Smooth muscle cell (in vitro differentiated cells): ENCODE measurements at regions not wholly inside any gene's neighbourhood (a gene's known extent, or its start where the extent isn't known, plus 50 kb on each side); places are given as distances from the start of the nearest gene placed in this dataset.

Experiments used
- DNase-seq: peaks from one replicate; lab custom pipeline; 2025; ENCODE audit not compliant: unreplicated experiment; lab: John Stamatoyannopoulos, UW
- H2AFZ ChIP-seq: fragments of 200-600 bp; sonication (generic); 2 replicates; pipeline ENCODE4 v1.6.0; 2016; ENCODE audit warnings: antibody characterized with exemption, low read depth, mild to moderate bottlenecking
- H3F3A ChIP-seq: fragments of 200-600 bp; sonication (generic); 2 replicates; pipeline ENCODE4 v1.6.0; 2017; ENCODE audit warnings: antibody characterized with exemption, low read depth
- H3K27ac ChIP-seq: fragments of 200-600 bp; sonication (generic); 2 replicates; pipeline ENCODE4 v1.5.1; 2016; ENCODE audit warnings: low read depth, mild to moderate bottlenecking
- H3K27me3 ChIP-seq: fragments of 200-600 bp; sonication (generic); 2 replicates; pipeline ENCODE4 v1.6.1; 2016; ENCODE audit warnings: low read depth, mild to moderate bottlenecking
- H3K36me3 ChIP-seq: fragments of 200-600 bp; sonication (generic); 2 replicates; pipeline ENCODE4 v1.5.1; 2016; ENCODE audit warnings: low read depth
- H3K4me1 ChIP-seq: fragments of 200-600 bp; sonication (generic); 2 replicates; pipeline ENCODE4 v1.5.1; 2016; ENCODE audit warnings: low read depth
- H3K4me2 ChIP-seq: fragments of 200-600 bp; sonication (generic); 2 replicates; pipeline ENCODE4 v1.6.0; 2016; ENCODE audit warnings: mild to moderate bottlenecking
- H3K4me3 ChIP-seq: fragments of 200-600 bp; sonication (generic); 2 replicates; pipeline ENCODE4 v1.5.1; 2016; ENCODE audit warnings: mild to moderate bottlenecking
- H3K79me2 ChIP-seq: fragments of 200-600 bp; sonication (generic); 2 replicates; pipeline ENCODE4 v1.6.0; 2016; ENCODE audit warnings: low read depth, mild to moderate bottlenecking
- H3K9ac ChIP-seq: fragments of 200-600 bp; sonication (generic); 2 replicates; pipeline ENCODE4 v1.6.0; 2016; ENCODE audit warnings: low read depth
- H3K9me3 ChIP-seq: fragments of 200-600 bp; sonication (generic); replicated peaks from 2 replicates; pipeline ENCODE4 v1.5.1; 2016; ENCODE audit warnings: low read depth
- H4K20me1 ChIP-seq: fragments of 200-600 bp; sonication (generic); 2 replicates; pipeline ENCODE4 v1.6.0; 2016; ENCODE audit warnings: low read depth
- WGBS: methylation state at CpG from one replicate; pipeline ENCODE4 v1.1.7; 2016; ENCODE audit warnings: low lambda C conversion rate; 5-methylcytosine and 5-hydroxymethylcytosine counted together
- TF ChIP-seq, protein P1 (sequence below): fragments of 200-600 bp; sonication (generic); IDR thresholded peaks from 2 replicates; pipeline ENCODE4 v1.5.1; 2017; ENCODE audit warnings: borderline replicate concordance, mild to moderate bottlenecking, antibody characterized with exemption; ENCODE audit not compliant: insufficient read depth, poor library complexity, severe bottlenecking

DNA sequence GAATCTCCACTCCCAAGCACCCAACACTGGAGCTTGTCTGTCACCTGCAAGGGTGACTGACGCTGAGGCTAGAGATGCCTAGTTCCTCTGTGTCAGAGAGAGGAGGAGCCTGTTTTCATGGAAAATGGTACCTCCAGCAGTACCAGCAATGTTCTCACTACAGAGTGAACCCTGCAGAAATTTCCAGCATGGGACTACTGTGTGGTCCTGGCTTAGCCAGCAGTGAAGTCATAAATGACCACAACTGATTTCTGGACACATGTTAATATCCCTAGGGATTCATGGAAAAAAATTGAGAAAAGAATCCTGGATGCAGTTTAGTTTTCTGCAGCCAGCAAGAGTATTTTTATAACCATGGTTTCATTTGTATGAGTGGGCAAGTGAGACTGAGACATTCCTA, 468.1 kb downstream of the CD83 start:
- H3K79me2 ChIP-seq: no peaks in the 10 kb centered on the region
- H3K27me3 ChIP-seq: no peaks in the 10 kb centered on the region
- H3F3A ChIP-seq: no peaks in the 10 kb centered on the region
- no peak overlapping the region for H3K4me2 ChIP-seq
- no peaks in the 10 kb centered on the region for H3K36me3 ChIP-seq
- TF ChIP-seq, protein P1, sequence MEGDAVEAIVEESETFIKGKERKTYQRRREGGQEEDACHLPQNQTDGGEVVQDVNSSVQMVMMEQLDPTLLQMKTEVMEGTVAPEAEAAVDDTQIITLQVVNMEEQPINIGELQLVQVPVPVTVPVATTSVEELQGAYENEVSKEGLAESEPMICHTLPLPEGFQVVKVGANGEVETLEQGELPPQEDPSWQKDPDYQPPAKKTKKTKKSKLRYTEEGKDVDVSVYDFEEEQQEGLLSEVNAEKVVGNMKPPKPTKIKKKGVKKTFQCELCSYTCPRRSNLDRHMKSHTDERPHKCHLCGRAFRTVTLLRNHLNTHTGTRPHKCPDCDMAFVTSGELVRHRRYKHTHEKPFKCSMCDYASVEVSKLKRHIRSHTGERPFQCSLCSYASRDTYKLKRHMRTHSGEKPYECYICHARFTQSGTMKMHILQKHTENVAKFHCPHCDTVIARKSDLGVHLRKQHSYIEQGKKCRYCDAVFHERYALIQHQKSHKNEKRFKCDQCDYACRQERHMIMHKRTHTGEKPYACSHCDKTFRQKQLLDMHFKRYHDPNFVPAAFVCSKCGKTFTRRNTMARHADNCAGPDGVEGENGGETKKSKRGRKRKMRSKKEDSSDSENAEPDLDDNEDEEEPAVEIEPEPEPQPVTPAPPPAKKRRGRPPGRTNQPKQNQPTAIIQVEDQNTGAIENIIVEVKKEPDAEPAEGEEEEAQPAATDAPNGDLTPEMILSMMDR: no peak
- no peak overlapping the region for H2AFZ ChIP-seq
- no peaks in the 10 kb centered on the region for H3K9me3 ChIP-seq
- no peak for DNase-seq
- no peak overlapping the region for H3K27ac ChIP-seq
- H3K4me3 ChIP-seq: no peak overlapping the region
- 83% methylated on average over 1 of the region's 1 CpG for WGBS
- H4K20me1 ChIP-seq: no peaks in the 10 kb centered on the region
- H3K4me1 ChIP-seq: no peaks in the 10 kb centered on the region
- H3K9ac ChIP-seq: no peak overlapping the region

DNA sequence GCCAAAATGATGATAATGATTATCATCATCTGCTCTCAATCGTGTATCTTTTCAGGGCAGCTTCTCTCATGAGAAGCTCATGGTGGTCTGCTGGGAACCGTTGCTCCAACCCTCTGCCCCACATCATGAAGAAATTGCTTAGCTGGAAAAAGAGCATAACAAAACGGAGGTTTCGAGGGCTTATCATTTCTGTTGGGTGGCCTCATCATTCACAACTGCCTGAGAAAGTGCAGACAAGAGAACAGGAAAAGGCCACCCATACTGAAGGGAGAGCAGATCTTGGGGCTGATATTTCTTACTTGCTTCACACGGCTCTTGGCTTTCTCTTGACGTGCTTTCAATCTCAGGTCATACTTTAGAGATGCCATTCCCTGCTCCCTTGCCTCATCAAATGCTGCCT, 471.6 kb downstream of the CD83 start:
- no peaks in the 10 kb centered on the region for H3K9me3 ChIP-seq
- no peak overlapping the region for H3K4me2 ChIP-seq
- no peak for DNase-seq
- 75% methylated on average over 6 of the region's 6 CpGs for WGBS
- TF ChIP-seq, protein P1: no peak
- H2AFZ ChIP-seq: no peak overlapping the region
- H3K4me1 ChIP-seq: peaks cover 5% of the 10 kb centered on the region
- H3K27ac ChIP-seq: no peak overlapping the region
- H4K20me1 ChIP-seq: no peaks in the 10 kb centered on the region
- no peaks in the 10 kb centered on the region for H3K36me3 ChIP-seq
- no peaks in the 10 kb centered on the region for H3F3A ChIP-seq
- H3K79me2 ChIP-seq: no peaks in the 10 kb centered on the region
- no peaks in the 10 kb centered on the region for H3K27me3 ChIP-seq
- H3K4me3 ChIP-seq: no peak overlapping the region
- H3K9ac ChIP-seq: no peak overlapping the region

DNA sequence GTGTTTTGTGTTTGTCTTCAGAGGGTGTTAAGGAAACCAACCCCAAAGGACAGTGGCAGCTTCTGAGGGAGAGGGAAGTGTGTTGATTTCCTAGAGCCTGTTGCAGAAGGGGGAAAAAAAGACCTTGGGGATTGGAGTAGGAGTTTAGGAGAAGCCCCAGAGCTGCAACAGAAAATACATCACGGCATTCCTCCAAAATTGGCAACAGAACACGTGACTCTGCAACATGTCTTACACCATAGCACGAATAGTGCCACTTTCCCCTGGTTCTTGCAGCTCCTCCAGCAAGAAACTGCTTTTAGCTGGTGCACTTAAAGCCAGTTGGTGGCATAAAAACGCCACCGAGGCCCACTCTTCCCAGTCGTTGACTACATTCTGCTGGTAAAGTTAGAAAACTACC, 473.0 kb downstream of the CD83 start:
- Histone ChIP-seq H3K27me3 (no peaks in the 10 kb centered on the region), H3K4me1 (peaks cover 5% of the 10 kb centered on the region), H3K9ac (no peak overlapping the region), H3K4me2 (no peak overlapping the region), H3K9me3 (no peaks in the 10 kb centered on the region), H3F3A (no peaks in the 10 kb centered on the region), H3K27ac (no peak overlapping the region), H2AFZ (no peak overlapping the region), H3K36me3 (no peaks in the 10 kb centered on the region), H3K4me3 (no peak overlapping the region), H4K20me1 (no peaks in the 10 kb centered on the region), H3K79me2 (no peaks in the 10 kb centered on the region)
- 80% methylated on average over 6 of the region's 6 CpGs for WGBS
- TF ChIP-seq, protein P1: no peak
- no peak for DNase-seq

DNA sequence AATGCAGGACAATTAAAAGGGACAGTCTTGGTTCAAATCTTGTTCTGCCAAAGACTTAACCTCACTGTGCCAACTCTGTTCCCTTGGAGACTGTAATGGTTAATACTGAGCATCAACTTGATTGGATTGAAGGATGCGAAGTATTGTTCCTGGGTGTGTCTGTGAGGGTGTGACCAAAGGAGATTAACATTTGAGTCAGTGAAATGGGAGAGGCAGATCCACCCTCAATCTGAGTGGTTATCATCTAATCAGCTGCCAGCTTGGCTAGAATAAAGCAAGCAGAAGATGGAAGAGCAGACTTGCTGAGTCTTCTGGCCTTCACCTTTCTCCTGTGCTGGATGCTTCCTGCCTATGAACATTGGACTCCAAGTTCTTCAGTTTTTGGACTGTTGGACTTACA, 474.4 kb downstream of the CD83 start:
- Histone ChIP-seq H3K27ac (no peak overlapping the region), H3F3A (no peaks in the 10 kb centered on the region), H2AFZ (no peak overlapping the region), H4K20me1 (no peaks in the 10 kb centered on the region), H3K79me2 (no peaks in the 10 kb centered on the region), H3K9ac (no peak overlapping the region), H3K9me3 (no peaks in the 10 kb centered on the region), H3K27me3 (no peaks in the 10 kb centered on the region), H3K36me3 (no peaks in the 10 kb centered on the region), H3K4me1 (peaks cover 18% of the 10 kb centered on the region), H3K4me2 (no peak overlapping the region), H3K4me3 (no peak overlapping the region)
- TF ChIP-seq, protein P1: no peak
- DNase-seq: no peak
- 96% methylated on average over 1 of the region's 1 CpG for WGBS
